ENCODE measurements at regions not wholly inside any gene's neighbourhood (a gene's known extent, or its start where the extent isn't known, plus 50 kb on each side); places are given as distances from the start of the nearest gene placed in this dataset.

DNA sequence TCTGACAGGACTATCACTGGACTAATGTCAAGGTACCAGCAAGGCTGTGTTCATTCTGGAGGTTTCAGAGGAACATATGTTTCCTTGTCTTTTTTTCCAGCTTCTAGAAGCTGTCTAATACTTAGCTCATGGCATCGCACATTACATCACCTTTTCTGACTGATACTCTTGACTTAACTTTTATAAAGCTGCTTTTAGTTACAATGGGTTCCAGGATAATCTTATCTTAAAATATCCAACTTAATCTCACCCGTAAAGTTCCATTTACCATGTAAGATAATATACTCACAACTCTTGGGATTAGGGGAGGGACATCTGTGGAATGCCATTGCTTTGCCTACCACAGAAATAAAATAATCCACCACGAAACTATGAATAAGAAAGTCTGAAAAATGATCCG is 394.2 kb downstream of the CDH19 start:
- intact Hi-C loops (cut with micrococcal nuclease; ENCODE audit: unreplicated experiment) = no loop called here
- no peaks in the 10 kb centered on the region for H3K4me1 ChIP-seq (ENCODE audit: insufficient read depth, low read length)
- in situ Hi-C loops (cut with HindIII; ENCODE audit: extremely low pct_ligation_motif_present, low pct_unique_long_range_greater_than_20kb) = no loop called here
- no peak overlapping the region for H3K4me2 ChIP-seq (ENCODE audit: low read depth, low read length)
- no peaks in the 10 kb centered on the region for H3K27me3 ChIP-seq (ENCODE audit: control insufficient read depth in 1 of 2, insufficient read depth in 2 of 2, low read length in 2 of 2)
- DNase-seq (ENCODE audit: low spot score) = no peak
- TF ChIP-seq TOE1 (CRISPR knock-in tag; IDR thresholded peaks at IDR 0.05) (no peak), ZNF570 (CRISPR knock-in tag; IDR thresholded peaks at IDR 0.05; ENCODE audit: borderline replicate concordance) (no peak), ZNF816 (CRISPR knock-in tag; IDR thresholded peaks at IDR 0.05; ENCODE audit: borderline replicate concordance) (no peak), ZEB1 (IDR thresholded peaks at IDR 0.05; ENCODE audit: insufficient replicate concordance, low read depth) (no peak), ZMAT5 (CRISPR knock-in tag; IDR thresholded peaks at IDR 0.05; ENCODE audit: borderline replicate concordance, low read depth) (no peak), CCAR2 (optimal IDR thresholded peaks at IDR 0.05; ENCODE audit: low read depth, low read length) (no peak), CBX5 (CRISPR knock-in tag; IDR thresholded peaks at IDR 0.05; ENCODE audit: borderline replicate concordance) (no peak), PRMT3 (CRISPR knock-in tag; IDR thresholded peaks at IDR 0.05; ENCODE audit: borderline replicate concordance, low read depth) (no peak), GLI4 (CRISPR knock-in tag; IDR thresholded peaks at IDR 0.05; ENCODE audit: borderline replicate concordance) (no peak), JDP2 (CRISPR knock-in tag; IDR thresholded peaks at IDR 0.05; ENCODE audit: borderline replicate concordance) (no peak), ZNF549 (CRISPR knock-in tag; IDR thresholded peaks at IDR 0.05) (no peak), ZNF292 (CRISPR knock-in tag; IDR thresholded peaks at IDR 0.05; ENCODE audit: borderline replicate concordance, low read depth) (no peak), ZNF781 (CRISPR knock-in tag; IDR thresholded peaks at IDR 0.05; ENCODE audit: borderline replicate concordance, not compliant biosample characterization) (no peak), ZNF615 (CRISPR knock-in tag; IDR thresholded peaks at IDR 0.05; ENCODE audit: borderline replicate concordance) (no peak), ZNF34 (CRISPR knock-in tag; IDR thresholded peaks at IDR 0.05; ENCODE audit: borderline replicate concordance) (no peak)
- TF ChIP-seq, protein P1, sequence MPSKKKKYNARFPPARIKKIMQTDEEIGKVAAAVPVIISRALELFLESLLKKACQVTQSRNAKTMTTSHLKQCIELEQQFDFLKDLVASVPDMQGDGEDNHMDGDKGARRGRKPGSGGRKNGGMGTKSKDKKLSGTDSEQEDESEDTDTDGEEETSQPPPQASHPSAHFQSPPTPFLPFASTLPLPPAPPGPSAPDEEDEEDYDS (CRISPR knock-in tag; IDR thresholded peaks at IDR 0.05) = no peak
- TF ChIP-seq, protein P2, sequence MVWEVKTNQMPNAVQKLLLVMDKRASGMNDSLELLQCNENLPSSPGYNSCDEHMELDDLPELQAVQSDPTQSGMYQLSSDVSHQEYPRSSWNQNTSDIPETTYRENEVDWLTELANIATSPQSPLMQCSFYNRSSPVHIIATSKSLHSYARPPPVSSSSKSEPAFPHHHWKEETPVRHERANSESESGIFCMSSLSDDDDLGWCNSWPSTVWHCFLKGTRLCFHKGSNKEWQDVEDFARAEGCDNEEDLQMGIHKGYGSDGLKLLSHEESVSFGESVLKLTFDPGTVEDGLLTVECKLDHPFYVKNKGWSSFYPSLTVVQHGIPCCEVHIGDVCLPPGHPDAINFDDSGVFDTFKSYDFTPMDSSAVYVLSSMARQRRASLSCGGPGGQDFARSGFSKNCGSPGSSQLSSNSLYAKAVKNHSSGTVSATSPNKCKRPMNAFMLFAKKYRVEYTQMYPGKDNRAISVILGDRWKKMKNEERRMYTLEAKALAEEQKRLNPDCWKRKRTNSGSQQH (CRISPR knock-in tag; IDR thresholded peaks at IDR 0.05; ENCODE audit: low read depth) = no peak
- POLR2A ChIA-PET = no interaction called here
- BruUV-seq (replicated peaks) = no TSS peak
- ATAC-seq = no peak
- no peak for FAIRE-seq
- H3K4me3 ChIP-seq (replicated peaks in 1 of 3; ENCODE audit: insufficient read depth in 1 of 3, low read depth in 2 of 3, low read length in 3 of 3) = no peak overlapping the region
- H3K27ac ChIP-seq (ENCODE audit: extremely low read length, insufficient read depth, low read length) = no peak overlapping the region
- no peaks in the 10 kb centered on the region for H3K36me3 ChIP-seq (replicated peaks in 1 of 2; ENCODE audit: control insufficient read depth in 1 of 2, insufficient read depth in 2 of 2, low read length in 2 of 2)
- no peak overlapping the region for H3K9ac ChIP-seq (ENCODE audit: insufficient read depth, low read depth, low read length)
- CTCF ChIA-PET (ENCODE audit: low intra/inter-chr PET ratio, low total read pairs) = no interaction called here
- no peak overlapping the region for H2AFZ ChIP-seq (ENCODE audit: low read length)
- no peaks in the 10 kb centered on the region for H3K9me3 ChIP-seq (ENCODE audit: low read length)
- WGBS (ENCODE audit: low lambda C conversion rate) = 30% methylated on average over 4 of the region's 4 CpGs
- no peaks in the 10 kb centered on the region for H3K79me2 ChIP-seq (ENCODE audit: insufficient read depth, low read length)
- no peaks in the 10 kb centered on the region for H4K20me1 ChIP-seq (ENCODE audit: insufficient read depth, low read length)
